HepG2 (cell line): ENCODE measurements at regions not wholly inside any gene's neighbourhood (a gene's known extent, or its start where the extent isn't known, plus 50 kb on each side); places are given as distances from the start of the nearest gene placed in this dataset.

Experiments
- ATAC-seq: fragments of 200-7000 bp; cut with Tn5 transposase; 3 replicates; pipeline ENCODE4 v1.9.1; 2020; ENCODE audit warnings: mild to moderate bottlenecking, moderate library complexity
- BruUV-seq: library from RNA; stranded (reverse); fragments of 400-500 nt; replicated peaks from 2 replicates; lab custom pipeline; 2021; lab: Mats Ljungman, UMichigan
- CTCF ChIA-PET: fragments of 300-600 bp; formaldehyde crosslinking; extraction: SDS; loops from one replicate; lab custom pipeline; 2021; ENCODE audit warnings: low total read pairs, inconsistent platforms, low intra/inter-chr PET ratio; lab: Yijun Ruan, JAX
- POLR2A ChIA-PET: fragments of 350-600 bp; sonication (Branson Sonifier 250); formaldehyde crosslinking; loops from one replicate; lab custom pipeline; 2020; ENCODE audit warnings: antibody characterized with exemption, inconsistent platforms; lab: Yijun Ruan, JAX
- DNase-seq: peaks from one replicate; pipeline ENCODE4 v3.0.0-alpha.2; 2015; ENCODE audit warnings: low spot score
- FAIRE-seq: peaks from 3 replicates; lab custom pipeline; 2011; peaks lifted over from hg19 to GRCh38; lab: Jason Lieb, UNC
- H2AFZ ChIP-seq: one replicate; pipeline ENCODE4 v1.6.1; 2011; ENCODE audit warnings: low read length, inconsistent platforms
- H3K27ac ChIP-seq: fragments of 300-600 bp; 3 replicates; pipeline ENCODE4 v1.8.0; 2011; ENCODE audit warnings: mixed run types, mild to moderate bottlenecking, mixed read lengths, low read length, inconsistent platforms; ENCODE audit not compliant: insufficient read depth; ENCODE audit errors: extremely low read length
- H3K27me3 ChIP-seq, 2 experiments: fragments of 200-600 bp in 1 of 2; 2 replicates in 1 of 2; 3 replicates in 1 of 2; pipeline versions ENCODE4 v1.6.0 to v1.8.0; 2011; ENCODE audit warnings: low read length in 2 of 2, mild to moderate bottlenecking in 2 of 2, moderate library complexity in 2 of 2, inconsistent platforms in 1 of 2; ENCODE audit not compliant: insufficient read depth in 2 of 2, control insufficient read depth in 1 of 2
- H3K36me3 ChIP-seq, 2 experiments: fragments of 200-600 bp in 1 of 2; replicated peaks in 1 of 2; 2 replicates in 1 of 2; 3 replicates in 1 of 2; pipeline versions ENCODE4 v1.5.1 to v1.8.0; 2011; ENCODE audit warnings: low read length in 2 of 2, inconsistent platforms in 1 of 2; ENCODE audit not compliant: insufficient read depth in 2 of 2, control insufficient read depth in 1 of 2
- H3K4me1 ChIP-seq: 2 replicates; pipeline ENCODE4 v1.5.1; 2012; ENCODE audit warnings: low read length, inconsistent platforms; ENCODE audit not compliant: insufficient read depth
- H3K4me2 ChIP-seq: 2 replicates; pipeline ENCODE4 v1.6.0; 2011; ENCODE audit warnings: low read depth, low read length, inconsistent platforms
- H3K4me3 ChIP-seq, 3 experiments: fragments of 200-600 bp in 1 of 3; sonication (generic), shearing (Covaris generic) in 1 of 3; replicated peaks in 1 of 3; 2 replicates each; pipeline ENCODE4 v1.5.1; 2011 to 2016; ENCODE audit warnings: low read length in 3 of 3, inconsistent platforms in 2 of 3, low read depth in 2 of 3, mild to moderate bottlenecking in 2 of 3, control low read depth in 1 of 3, mixed read lengths in 1 of 3; ENCODE audit not compliant: insufficient read depth in 1 of 3
- H3K79me2 ChIP-seq: one replicate; pipeline ENCODE4 v1.6.1; 2011; ENCODE audit warnings: low read length, inconsistent platforms; ENCODE audit not compliant: insufficient read depth
- H3K9ac ChIP-seq: 2 replicates; pipeline ENCODE4 v1.6.0; 2011; ENCODE audit warnings: mild to moderate bottlenecking, low read depth, low read length, inconsistent platforms; ENCODE audit not compliant: insufficient read depth
- H3K9me3 ChIP-seq: 2 replicates; pipeline ENCODE4 v1.5.1; 2012; ENCODE audit warnings: mild to moderate bottlenecking, low read length
- H4K20me1 ChIP-seq: 2 replicates; pipeline ENCODE4 v1.6.0; 2011; ENCODE audit warnings: inconsistent platforms, mild to moderate bottlenecking, low read length, moderate library complexity; ENCODE audit not compliant: insufficient read depth
- CENPT ChIP-seq: sonication (generic); formaldehyde crosslinking; IDR thresholded peaks from 2 replicates; pipeline ENCODE4 v1.8.0; 2022; ENCODE audit warnings: low read depth, mild to moderate bottlenecking, moderate library complexity, missing genetic modification reagents
- MAFF ChIP-seq: IDR thresholded peaks from 2 replicates; pipeline ENCODE4 v1.6.1; 2011; ENCODE audit warnings: low read depth, low read length, improper control_type of control experiment
- MAFK ChIP-seq, 2 experiments: IDR thresholded peaks in 1 of 2; conservative IDR thresholded peaks in 1 of 2; 2 replicates each; pipeline ENCODE4 v1.6.1; 2011; ENCODE audit warnings: improper control_type of control experiment in 2 of 2, low read length in 2 of 2
- PRMT3 ChIP-seq: sonication (generic); formaldehyde crosslinking; IDR thresholded peaks from 2 replicates; pipeline ENCODE4 v1.8.1; 2022; ENCODE audit warnings: low read depth, mild to moderate bottlenecking, moderate library complexity, missing genetic modification reagents, borderline replicate concordance
- REL ChIP-seq: sonication (generic); formaldehyde crosslinking; conservative IDR thresholded peaks from 2 replicates; pipeline ENCODE4 v1.8.0; 2022; ENCODE audit warnings: mild to moderate bottlenecking, missing genetic modification reagents, moderate library complexity
- TP53 ChIP-seq: sonication (generic); formaldehyde crosslinking; conservative IDR thresholded peaks from 2 replicates; pipeline ENCODE4 v1.4.0; 2020; ENCODE audit warnings: missing genetic modification reagents
- ZC3H4 ChIP-seq: sonication (generic); formaldehyde crosslinking; IDR thresholded peaks from 2 replicates; pipeline ENCODE4 v1.4.0; 2020; ENCODE audit warnings: missing genetic modification reagents, borderline replicate concordance
- WGBS: methylation state at CpG from one replicate; pipeline ENCODE4 v1.1.6; 2017; ENCODE audit warnings: low lambda C conversion rate; 5-methylcytosine and 5-hydroxymethylcytosine counted together
- in situ Hi-C: cut with HindIII; loops from 2 replicates; pipeline ENCODE4 v1.10.0; 2017; ENCODE audit warnings: low pct_unique_long_range_greater_than_20kb; ENCODE audit not compliant: extremely low pct_ligation_motif_present
- intact Hi-C: fragments of 100-400 bp; cut with micrococcal nuclease; formaldehyde crosslinking; loops from one replicate; pipeline ENCODE4 v1.10.0; 2022; ENCODE audit not compliant: unreplicated experiment
- TF ChIP-seq, protein P1 (sequence below), 2 experiments: sonication (generic) in 1 of 2; formaldehyde crosslinking in 1 of 2; IDR thresholded peaks; 2 replicates each; pipeline versions ENCODE4 v1.4.0 to v1.6.1; 2018 to 2020; ENCODE audit warnings: missing genetic modification reagents in 2 of 2, borderline replicate concordance in 1 of 2, low read depth in 1 of 2, mild to moderate bottlenecking in 1 of 2, missing biosample characterization in 1 of 2
- TF ChIP-seq, protein P2 (sequence below): sonication (generic); formaldehyde crosslinking; IDR thresholded peaks from 2 replicates; pipeline ENCODE4 v1.4.0; 2020; ENCODE audit warnings: missing genetic modification reagents
- TF ChIP-seq, protein P3 (sequence below): sonication (generic); formaldehyde crosslinking; IDR thresholded peaks from 2 replicates; pipeline ENCODE4 v1.9.0; 2021; ENCODE audit warnings: missing genetic modification reagents, mild to moderate bottlenecking, borderline replicate concordance

DNA sequence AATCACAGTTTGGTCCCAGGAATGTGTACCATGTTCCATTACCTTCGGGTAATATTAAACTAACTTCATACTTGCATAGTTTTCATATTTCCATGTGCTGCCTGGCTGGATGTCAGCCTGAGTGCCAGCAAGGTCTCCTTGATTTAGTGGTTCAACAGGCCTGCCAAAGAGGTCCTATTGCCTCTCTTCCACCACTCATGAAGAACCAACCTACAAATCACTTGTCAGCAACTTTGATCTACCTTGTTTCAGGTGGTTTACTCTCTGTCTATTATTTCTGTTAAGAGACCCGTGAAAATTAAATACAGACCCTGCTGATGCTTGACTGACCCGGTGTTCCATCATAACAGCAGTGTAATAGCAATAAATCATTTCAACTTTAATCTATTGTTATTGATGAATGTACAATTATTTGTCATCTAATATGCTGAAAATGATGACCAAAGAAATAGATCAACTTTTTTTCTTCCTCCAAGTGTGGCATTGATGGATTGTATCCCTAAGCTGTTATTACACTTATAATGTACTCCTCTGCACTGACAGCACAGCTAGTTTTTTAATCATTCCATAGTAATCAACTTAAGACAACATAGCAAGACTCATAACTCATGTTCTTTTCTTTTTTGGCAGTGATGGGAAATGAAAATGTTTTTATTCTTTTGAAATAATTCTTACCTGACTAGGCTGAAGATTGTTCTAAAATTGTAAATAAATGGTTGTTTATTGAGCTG is 1220.2 kb upstream of the ACVR2A start:
- ChIA-PET CTCF (no interaction called here), POLR2A (no interaction called here)
- Histone ChIP-seq H3K9ac (no peak overlapping the region), H2AFZ (no peak overlapping the region), H3K9me3 (no peaks in the 10 kb centered on the region), H3K27ac (no peak overlapping the region), H3K4me2 (no peak overlapping the region), H3K36me3 (no peaks in the 10 kb centered on the region), H3K4me3 (no peak overlapping the region), H3K79me2 (no peaks in the 10 kb centered on the region), H3K4me1 (no peaks in the 10 kb centered on the region), H4K20me1 (no peaks in the 10 kb centered on the region), H3K27me3 (no peaks in the 10 kb centered on the region)
- in situ Hi-C loops = no loop called here
- WGBS = 0% methylated on average over 3 of the region's 3 CpGs
- no peak for FAIRE-seq
- no peak for DNase-seq
- no peak for TF ChIP-seq ZC3H4 (CRISPR knock-in tag)
- 0 out of 2 replicates have a peak, but pooled peaks have one; percentile 22 for TF ChIP-seq MAFF
- TF ChIP-seq MAFK (conservative IDR thresholded peaks at IDR 0.05 in 1 of 2, IDR thresholded peaks at IDR 0.05 in 1 of 2; ENCODE audit: low read length in 2 of 2) = peak; percentile 18 to 39; a peak in 3 of 4 replicates
- no peak for TF ChIP-seq REL
- TF ChIP-seq PRMT3 (CRISPR knock-in tag) = no peak
- ATAC-seq = no peak
- BruUV-seq = no TSS peak
- intact Hi-C loops = no loop called here

DNA sequence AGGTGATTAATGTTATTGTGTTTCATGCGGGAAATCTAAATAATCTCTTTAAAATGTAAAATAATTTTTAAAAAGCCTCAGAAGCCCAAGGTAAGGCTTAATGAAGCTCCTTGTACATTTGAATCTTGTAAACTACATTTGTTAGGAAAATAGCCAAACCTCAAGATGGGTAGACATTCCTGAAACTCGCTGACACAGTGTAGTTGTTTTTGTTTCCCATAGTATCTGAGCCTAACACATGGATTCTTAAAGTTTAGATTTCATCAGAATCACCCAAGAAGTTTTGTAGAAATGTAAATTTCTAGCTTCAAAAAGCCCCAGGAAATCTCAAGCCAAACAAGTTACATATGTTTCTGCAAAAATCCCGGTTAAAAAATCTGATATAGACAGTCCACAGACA is 1221.1 kb upstream of the ACVR2A start:
- H3K4me1 ChIP-seq = no peaks in the 10 kb centered on the region
- H3K4me2 ChIP-seq = no peak overlapping the region
- H4K20me1 ChIP-seq = no peaks in the 10 kb centered on the region
- WGBS = 1% methylated on average over 3 of the region's 3 CpGs
- in situ Hi-C loops = no loop called here
- ChIA-PET POLR2A (no interaction called here), CTCF (no interaction called here)
- DNase-seq (no peak), FAIRE-seq (no peak), ATAC-seq (no peak)
- H3K27me3 ChIP-seq = no peaks in the 10 kb centered on the region
- H3K79me2 ChIP-seq = no peaks in the 10 kb centered on the region
- intact Hi-C loops = no loop called here
- no peaks in the 10 kb centered on the region for H3K36me3 ChIP-seq
- H3K27ac ChIP-seq = no peak overlapping the region
- H2AFZ ChIP-seq = no peak overlapping the region
- no peaks in the 10 kb centered on the region for H3K9me3 ChIP-seq
- no TSS peak for BruUV-seq
- no peak overlapping the region for H3K9ac ChIP-seq
- no peak overlapping the region for H3K4me3 ChIP-seq
- TF ChIP-seq CENPT (CRISPR knock-in tag) (no peak), TP53 (CRISPR knock-in tag) (no peak)
- TF ChIP-seq, protein P1, sequence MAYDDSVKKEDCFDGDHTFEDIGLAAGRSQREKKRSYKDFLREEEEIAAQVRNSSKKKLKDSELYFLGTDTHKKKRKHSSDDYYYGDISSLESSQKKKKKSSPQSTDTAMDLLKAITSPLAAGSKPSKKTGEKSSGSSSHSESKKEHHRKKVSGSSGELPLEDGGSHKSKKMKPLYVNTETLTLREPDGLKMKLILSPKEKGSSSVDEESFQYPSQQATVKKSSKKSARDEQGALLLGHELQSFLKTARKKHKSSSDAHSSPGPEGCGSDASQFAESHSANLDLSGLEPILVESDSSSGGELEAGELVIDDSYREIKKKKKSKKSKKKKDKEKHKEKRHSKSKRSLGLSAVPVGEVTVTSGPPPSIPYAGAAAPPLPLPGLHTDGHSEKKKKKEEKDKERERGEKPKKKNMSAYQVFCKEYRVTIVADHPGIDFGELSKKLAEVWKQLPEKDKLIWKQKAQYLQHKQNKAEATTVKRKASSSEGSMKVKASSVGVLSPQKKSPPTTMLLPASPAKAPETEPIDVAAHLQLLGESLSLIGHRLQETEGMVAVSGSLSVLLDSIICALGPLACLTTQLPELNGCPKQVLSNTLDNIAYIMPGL (CRISPR knock-in tag; IDR thresholded peaks at IDR 0.05; ENCODE audit: borderline replicate concordance in 1 of 2, low read depth in 1 of 2) = no peak
- TF ChIP-seq, protein P2, sequence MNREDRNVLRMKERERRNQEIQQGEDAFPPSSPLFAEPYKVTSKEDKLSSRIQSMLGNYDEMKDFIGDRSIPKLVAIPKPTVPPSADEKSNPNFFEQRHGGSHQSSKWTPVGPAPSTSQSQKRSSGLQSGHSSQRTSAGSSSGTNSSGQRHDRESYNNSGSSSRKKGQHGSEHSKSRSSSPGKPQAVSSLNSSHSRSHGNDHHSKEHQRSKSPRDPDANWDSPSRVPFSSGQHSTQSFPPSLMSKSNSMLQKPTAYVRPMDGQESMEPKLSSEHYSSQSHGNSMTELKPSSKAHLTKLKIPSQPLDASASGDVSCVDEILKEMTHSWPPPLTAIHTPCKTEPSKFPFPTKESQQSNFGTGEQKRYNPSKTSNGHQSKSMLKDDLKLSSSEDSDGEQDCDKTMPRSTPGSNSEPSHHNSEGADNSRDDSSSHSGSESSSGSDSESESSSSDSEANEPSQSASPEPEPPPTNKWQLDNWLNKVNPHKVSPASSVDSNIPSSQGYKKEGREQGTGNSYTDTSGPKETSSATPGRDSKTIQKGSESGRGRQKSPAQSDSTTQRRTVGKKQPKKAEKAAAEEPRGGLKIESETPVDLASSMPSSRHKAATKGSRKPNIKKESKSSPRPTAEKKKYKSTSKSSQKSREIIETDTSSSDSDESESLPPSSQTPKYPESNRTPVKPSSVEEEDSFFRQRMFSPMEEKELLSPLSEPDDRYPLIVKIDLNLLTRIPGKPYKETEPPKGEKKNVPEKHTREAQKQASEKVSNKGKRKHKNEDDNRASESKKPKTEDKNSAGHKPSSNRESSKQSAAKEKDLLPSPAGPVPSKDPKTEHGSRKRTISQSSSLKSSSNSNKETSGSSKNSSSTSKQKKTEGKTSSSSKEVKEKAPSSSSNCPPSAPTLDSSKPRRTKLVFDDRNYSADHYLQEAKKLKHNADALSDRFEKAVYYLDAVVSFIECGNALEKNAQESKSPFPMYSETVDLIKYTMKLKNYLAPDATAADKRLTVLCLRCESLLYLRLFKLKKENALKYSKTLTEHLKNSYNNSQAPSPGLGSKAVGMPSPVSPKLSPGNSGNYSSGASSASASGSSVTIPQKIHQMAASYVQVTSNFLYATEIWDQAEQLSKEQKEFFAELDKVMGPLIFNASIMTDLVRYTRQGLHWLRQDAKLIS (CRISPR knock-in tag) = no peak
- TF ChIP-seq, protein P3, sequence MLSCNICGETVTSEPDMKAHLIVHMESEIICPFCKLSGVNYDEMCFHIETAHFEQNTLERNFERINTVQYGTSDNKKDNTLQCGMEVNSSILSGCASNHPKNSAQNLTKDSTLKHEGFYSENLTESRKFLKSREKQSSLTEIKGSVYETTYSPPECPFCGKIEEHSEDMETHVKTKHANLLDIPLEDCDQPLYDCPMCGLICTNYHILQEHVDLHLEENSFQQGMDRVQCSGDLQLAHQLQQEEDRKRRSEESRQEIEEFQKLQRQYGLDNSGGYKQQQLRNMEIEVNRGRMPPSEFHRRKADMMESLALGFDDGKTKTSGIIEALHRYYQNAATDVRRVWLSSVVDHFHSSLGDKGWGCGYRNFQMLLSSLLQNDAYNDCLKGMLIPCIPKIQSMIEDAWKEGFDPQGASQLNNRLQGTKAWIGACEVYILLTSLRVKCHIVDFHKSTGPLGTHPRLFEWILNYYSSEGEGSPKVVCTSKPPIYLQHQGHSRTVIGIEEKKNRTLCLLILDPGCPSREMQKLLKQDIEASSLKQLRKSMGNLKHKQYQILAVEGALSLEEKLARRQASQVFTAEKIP (CRISPR knock-in tag) = no peak
